ENCODE measurements at regions not wholly inside any gene's neighbourhood (a gene's known extent, or its start where the extent isn't known, plus 50 kb on each side); places are given as distances from the start of the nearest gene placed in this dataset.

- Histone ChIP-seq H3K9me3 (no peaks in the 10 kb centered on the region), H3K36me3 (no peaks in the 10 kb centered on the region), H3K27ac (no peak overlapping the region), H3K4me3 (no peak overlapping the region), H3K27me3 (no peaks in the 10 kb centered on the region), H3K4me1 (no peaks in the 10 kb centered on the region)
- TF ChIP-seq, protein P1, sequence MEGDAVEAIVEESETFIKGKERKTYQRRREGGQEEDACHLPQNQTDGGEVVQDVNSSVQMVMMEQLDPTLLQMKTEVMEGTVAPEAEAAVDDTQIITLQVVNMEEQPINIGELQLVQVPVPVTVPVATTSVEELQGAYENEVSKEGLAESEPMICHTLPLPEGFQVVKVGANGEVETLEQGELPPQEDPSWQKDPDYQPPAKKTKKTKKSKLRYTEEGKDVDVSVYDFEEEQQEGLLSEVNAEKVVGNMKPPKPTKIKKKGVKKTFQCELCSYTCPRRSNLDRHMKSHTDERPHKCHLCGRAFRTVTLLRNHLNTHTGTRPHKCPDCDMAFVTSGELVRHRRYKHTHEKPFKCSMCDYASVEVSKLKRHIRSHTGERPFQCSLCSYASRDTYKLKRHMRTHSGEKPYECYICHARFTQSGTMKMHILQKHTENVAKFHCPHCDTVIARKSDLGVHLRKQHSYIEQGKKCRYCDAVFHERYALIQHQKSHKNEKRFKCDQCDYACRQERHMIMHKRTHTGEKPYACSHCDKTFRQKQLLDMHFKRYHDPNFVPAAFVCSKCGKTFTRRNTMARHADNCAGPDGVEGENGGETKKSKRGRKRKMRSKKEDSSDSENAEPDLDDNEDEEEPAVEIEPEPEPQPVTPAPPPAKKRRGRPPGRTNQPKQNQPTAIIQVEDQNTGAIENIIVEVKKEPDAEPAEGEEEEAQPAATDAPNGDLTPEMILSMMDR (IDR thresholded peaks at IDR 0.05) = no peak
- intact Hi-C loops (cut with DNase I) = no loop called here
- no peak for DNase-seq (ENCODE audit: low spot score in 2 of 2)
Observed at GRCh38 chr17:79382313-79382712, 228.5 kb downstream of the RBFOX3 start.

- intact Hi-C loops (cut with DNase I) = no loop called here
- TF ChIP-seq, protein P1 (IDR thresholded peaks at IDR 0.05) = no peak
- Histone ChIP-seq H3K27ac (no peak overlapping the region), H3K4me1 (no peaks in the 10 kb centered on the region), H3K9me3 (no peaks in the 10 kb centered on the region), H3K4me3 (no peak overlapping the region), H3K27me3 (no peaks in the 10 kb centered on the region), H3K36me3 (no peaks in the 10 kb centered on the region)
- DNase-seq (ENCODE audit: low spot score in 2 of 2) = no peak
Observed at GRCh38 chr17:79379700-79380445, 231.0 kb downstream of the RBFOX3 start.

- H3K4me1 ChIP-seq = no peaks in the 10 kb centered on the region
- H3K9me3 ChIP-seq = no peaks in the 10 kb centered on the region
- H3K27ac ChIP-seq = no peak overlapping the region
- intact Hi-C loops (cut with DNase I) = no loop called here
- no peak overlapping the region for H3K4me3 ChIP-seq
- TF ChIP-seq, protein P1 (IDR thresholded peaks at IDR 0.05) = no peak
- H3K27me3 ChIP-seq = no peaks in the 10 kb centered on the region
- no peak for DNase-seq (ENCODE audit: low spot score in 2 of 2)
- no peaks in the 10 kb centered on the region for H3K36me3 ChIP-seq
Observed at GRCh38 chr17:79377230-79377786, 233.5 kb downstream of the RBFOX3 start.

DNA sequence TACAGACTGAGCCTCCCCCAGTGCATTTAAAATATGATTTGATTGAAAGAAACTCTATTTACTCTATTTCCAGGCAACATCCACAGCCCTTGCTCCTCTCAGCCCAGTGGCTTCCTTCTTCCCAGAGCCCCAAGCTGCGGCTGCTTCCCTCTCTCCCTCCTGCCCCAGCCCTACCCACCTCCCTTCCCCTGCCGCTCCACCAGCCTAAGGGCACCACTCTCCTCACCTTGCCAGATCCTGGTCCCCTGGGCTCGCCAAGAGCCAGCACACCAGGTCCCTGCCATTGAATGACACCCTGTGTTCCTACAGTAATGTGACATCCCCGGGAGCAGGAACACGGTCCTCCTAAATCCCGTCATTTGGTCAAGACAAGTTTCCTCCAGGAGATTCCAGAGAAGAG is 236.0 kb downstream of the RBFOX3 start:
- Histone ChIP-seq H3K27me3 (no peaks in the 10 kb centered on the region), H3K9me3 (no peaks in the 10 kb centered on the region), H3K36me3 (no peaks in the 10 kb centered on the region), H3K27ac (no peak overlapping the region), H3K4me1 (no peaks in the 10 kb centered on the region), H3K4me3 (no peak overlapping the region)
- TF ChIP-seq, protein P1 (IDR thresholded peaks at IDR 0.05) = no peak
- intact Hi-C loops (cut with DNase I) = no loop called here
- DNase-seq (ENCODE audit: low spot score in 2 of 2) = no peak

- TF ChIP-seq, protein P1 (IDR thresholded peaks at IDR 0.05) = no peak
- no peaks in the 10 kb centered on the region for H3K9me3 ChIP-seq
- H3K4me1 ChIP-seq = no peaks in the 10 kb centered on the region
- H3K27ac ChIP-seq = no peak overlapping the region
- no peak for DNase-seq (ENCODE audit: low spot score in 2 of 2)
- H3K4me3 ChIP-seq = no peak overlapping the region
- no peaks in the 10 kb centered on the region for H3K27me3 ChIP-seq
- intact Hi-C loops (cut with DNase I) = no loop called here
- no peaks in the 10 kb centered on the region for H3K36me3 ChIP-seq
Observed at GRCh38 chr17:79374087-79374689, 236.7 kb downstream of the RBFOX3 start.

All from ascending aorta (tissue), 2 donors.